ENCODE measurements at regions not wholly inside any gene's neighbourhood (a gene's known extent, or its start where the extent isn't known, plus 50 kb on each side); places are given as distances from the start of the nearest gene placed in this dataset.

GRCh38 chr4:13196721-13197120, 287.4 kb downstream of the RAB28 start (continued):
- TF ChIP-seq NANOG (IDR thresholded peaks at IDR 0.05; ENCODE audit: insufficient read depth, low read depth, low read length, poor library complexity, severe bottlenecking) (no peak), PHF8 (conservative IDR thresholded peaks at IDR 0.05; ENCODE audit: low read depth, low read length) (no peak), SIX5 (IDR thresholded peaks at IDR 0.05; ENCODE audit: low read depth, low read length) (no peak)
